IMR-90 (cell line): ENCODE measurements at regions not wholly inside any gene's neighbourhood (a gene's known extent, or its start where the extent isn't known, plus 50 kb on each side); places are given as distances from the start of the nearest gene placed in this dataset.
A peak's percentile ranks its signal among the peaks of the same experiment; 100 is the strongest.

ENCODE experiments used
- ATAC-seq: fragments of 200-7000 bp; cut with Tn5 transposase; 2 replicates; pipeline ENCODE4 v1.9.1; 2020; ENCODE audit warnings: low read depth, mild to moderate bottlenecking, moderate library complexity
- BruUV-seq: library from RNA; stranded (reverse); fragments of 400-500 nt; replicated peaks from 2 replicates; lab custom pipeline; 2021; lab: Mats Ljungman, UMichigan
- CTCF ChIA-PET: fragments of 300-600 bp; formaldehyde crosslinking; extraction: SDS; loops from one replicate; lab custom pipeline; 2021; ENCODE audit warnings: antibody characterized with exemption; lab: Yijun Ruan, JAX
- POLR2A ChIA-PET: fragments of 300-600 bp; sonication (Branson Sonifier 250); formaldehyde crosslinking; loops from one replicate; lab custom pipeline; 2022; ENCODE audit warnings: antibody characterized with exemption; ENCODE audit not compliant: unreplicated experiment; lab: Charles Lee
- DNase-seq: peaks from one replicate; pipeline ENCODE4 v3.0.0; 2013
- H2AFZ ChIP-seq: replicated peaks from 2 replicates; pipeline ENCODE3; 2013; ENCODE audit warnings: low read length, mild to moderate bottlenecking; ENCODE audit not compliant: poor library complexity
- H2AK5ac ChIP-seq: 2 replicates; pipeline ENCODE4 v1.6.1; 2013; ENCODE audit warnings: low read depth, low read length, inconsistent platforms
- H2AK9ac ChIP-seq: replicated peaks from 2 replicates; pipeline ENCODE3; 2013; ENCODE audit warnings: mild to moderate bottlenecking, low read depth, low read length, moderate library complexity; ENCODE audit not compliant: poor library complexity
- H2BK120ac ChIP-seq: 2 replicates; pipeline ENCODE4 v1.6.1; 2013; ENCODE audit warnings: low read depth, low read length, inconsistent platforms
- H2BK15ac ChIP-seq: 3 replicates; pipeline ENCODE4 v1.6.1; 2013; ENCODE audit warnings: low read depth, low read length, inconsistent platforms
- H2BK20ac ChIP-seq: 2 replicates; pipeline ENCODE4 v1.6.1; 2013; ENCODE audit warnings: low read depth, mild to moderate bottlenecking, inconsistent platforms, low read length, moderate library complexity
- H2BK5ac ChIP-seq: 2 replicates; pipeline ENCODE4 v1.6.1; 2013; ENCODE audit warnings: mild to moderate bottlenecking, low read depth, low read length, inconsistent platforms; ENCODE audit not compliant: poor library complexity, severe bottlenecking
- H3K14ac ChIP-seq: replicated peaks from 2 replicates; pipeline ENCODE4 v1.6.1; 2013; ENCODE audit warnings: low read depth, low read length, inconsistent platforms
- H3K18ac ChIP-seq: 2 replicates; pipeline ENCODE4 v1.6.1; 2013; ENCODE audit warnings: low read depth, low read length, control low read depth
- H3K23ac ChIP-seq: 2 replicates; pipeline ENCODE4 v1.6.1; 2013; ENCODE audit warnings: low read depth, low read length, inconsistent platforms
- H3K27ac ChIP-seq: 2 replicates; pipeline ENCODE4 v1.5.1; 2013; ENCODE audit warnings: mild to moderate bottlenecking, control low read depth, low read length; ENCODE audit not compliant: insufficient read depth
- H3K27me3 ChIP-seq: 2 replicates; pipeline ENCODE4 v1.6.1; 2013; ENCODE audit warnings: low read length; ENCODE audit not compliant: control insufficient read depth, insufficient read depth
- H3K36me3 ChIP-seq: 2 replicates; pipeline ENCODE4 v1.6.1; 2013; ENCODE audit warnings: low read length, mixed read lengths; ENCODE audit not compliant: control insufficient read depth, insufficient read depth
- H3K4ac ChIP-seq: 2 replicates; pipeline ENCODE4 v1.6.1; 2013; ENCODE audit warnings: low read depth, low read length, inconsistent platforms
- H3K4me1 ChIP-seq: 2 replicates; pipeline ENCODE4 v1.6.1; 2013; ENCODE audit warnings: low read length, mixed read lengths; ENCODE audit not compliant: control insufficient read depth, insufficient read depth
- H3K4me2 ChIP-seq: 2 replicates; pipeline ENCODE4 v1.6.1; 2013; ENCODE audit warnings: low read depth, mild to moderate bottlenecking, control low read depth, low read length, moderate library complexity
- H3K4me3 ChIP-seq: 2 replicates; pipeline ENCODE4 v1.5.1; 2013; ENCODE audit warnings: low read depth, mild to moderate bottlenecking, control low read depth, low read length, moderate library complexity; ENCODE audit not compliant: insufficient read depth
- H3K56ac ChIP-seq: 2 replicates; pipeline ENCODE4 v1.6.1; 2013; ENCODE audit warnings: low read length, inconsistent platforms; ENCODE audit not compliant: insufficient read depth; ENCODE audit errors: extremely low read depth
- H3K79me1 ChIP-seq, 2 experiments: 2 replicates each; pipeline ENCODE4 v1.6.1; 2013; ENCODE audit warnings: low read length in 2 of 2, inconsistent platforms in 1 of 2, low read depth in 1 of 2
- H3K9ac ChIP-seq: 2 replicates; pipeline ENCODE4 v1.6.1; 2013; ENCODE audit warnings: low read depth, low read length, control low read depth
- H3K9me1 ChIP-seq: 2 replicates; pipeline ENCODE4 v1.6.1; 2013; ENCODE audit warnings: low read length, inconsistent platforms; ENCODE audit not compliant: insufficient read depth
- H3K9me3 ChIP-seq: 2 replicates; pipeline ENCODE4 v1.6.1; 2013; ENCODE audit warnings: low read length; ENCODE audit not compliant: control insufficient read depth, insufficient read depth
- H4K20me1 ChIP-seq: 2 replicates; pipeline ENCODE4 v1.6.1; 2013; ENCODE audit warnings: low read length, inconsistent platforms; ENCODE audit not compliant: insufficient read depth
- H4K5ac ChIP-seq: 2 replicates; pipeline ENCODE4 v1.6.1; 2013; ENCODE audit warnings: mild to moderate bottlenecking, low read depth, low read length, control low read depth
- H4K8ac ChIP-seq, 2 experiments: 2 replicates each; pipeline ENCODE4 v1.6.1; 2013; ENCODE audit warnings: low read depth in 2 of 2, low read length in 2 of 2, control low read depth in 1 of 2, inconsistent platforms in 1 of 2
- H4K91ac ChIP-seq: 2 replicates; pipeline ENCODE4 v1.6.1; 2013; ENCODE audit warnings: low read depth, low read length, inconsistent platforms; ENCODE audit not compliant: insufficient read depth
- CEBPB ChIP-seq: IDR thresholded peaks from 2 replicates; pipeline ENCODE4 v1.6.1; 2012; ENCODE audit warnings: low read depth, low read length, improper control_type of control experiment
- RFX5 ChIP-seq: IDR thresholded peaks from 2 replicates; pipeline ENCODE4 v1.8.0; 2012; ENCODE audit warnings: low read depth, mild to moderate bottlenecking, low read length, moderate library complexity
- WGBS, 2 experiments: methylation state at CpG; one replicate each; pipeline versions ENCODE4 v1.1.5 to v1.1.7; 2013; ENCODE audit warnings: missing lambda C conversion rate in 2 of 2; ENCODE audit not compliant: insufficient read length in 1 of 2; ENCODE audit errors: extremely low coverage in 2 of 2; 5-methylcytosine and 5-hydroxymethylcytosine counted together
- dilution Hi-C: fragments of 300-500 bp; cut with HindIII; formaldehyde crosslinking; loops from one replicate; pipeline ENCODE4 v1.14.3; 2018; ENCODE audit warnings: low sequenced_read_pairs; ENCODE audit not compliant: unreplicated experiment
- in situ Hi-C: fragments of 300-500 bp; cut with MboI; formaldehyde crosslinking; loops from 3 replicates; pipeline ENCODE4 v1.14.3; 2019; ENCODE audit warnings: low sequenced_read_pairs, inconsistent platforms, mixed read lengths
- intact Hi-C: fragments of 100-400 bp; cut with micrococcal nuclease; formaldehyde crosslinking; loops from 2 replicates; pipeline ENCODE4 v1.10.0; 2022

- in situ Hi-C loops: no loop called here
Observed at GRCh38 chr4:123672987-123673386, 276.4 kb downstream of the SPRY1 start.

More at GRCh38 chr4:123672987-123673386, 276.4 kb downstream of the SPRY1 start:
- Histone ChIP-seq H4K8ac (peak overlapping the region in 1 of 2 experiments; percentile 31; a peak in 1 of 4 replicates), H2BK5ac (peak overlapping the region; percentile 55), H2AK5ac (peak overlapping the region; percentile 77; the same call in 1 of the 2 replicates), H4K20me1 (no peaks in the 10 kb centered on the region), H3K9me1 (no peaks in the 10 kb centered on the region), H4K91ac (peak overlapping the region; percentile 38; the same call in 1 of the 2 replicates), H3K79me1 (no peaks in the 10 kb centered on the region), H3K14ac (peak overlapping the region; percentile 63; the same call in 1 of the 2 replicates), H2BK20ac (peak overlapping the region; percentile 49; the same call in 1 of the 2 replicates), H3K4me3 (no peak overlapping the region), H3K4ac (peak overlapping the region; percentile 56; the same call in 1 of the 2 replicates), H3K36me3 (no peaks in the 10 kb centered on the region), H3K4me2 (no peak overlapping the region), H2AK9ac (no peak overlapping the region), H2AFZ (no peak overlapping the region), H3K9me3 (no peaks in the 10 kb centered on the region), H3K23ac (peak overlapping the region; percentile 19; the same call in 1 of the 2 replicates), H4K5ac (peak overlapping the region; percentile 52; the same call in 1 of the 2 replicates), H3K27me3 (no peaks in the 10 kb centered on the region), H3K56ac (no peak overlapping the region), H3K18ac (peak overlapping the region; percentile 47), H3K27ac (no peak overlapping the region), H3K9ac (no peak overlapping the region), H2BK120ac (peak overlapping the region; percentile 59; the same call in 1 of the 2 replicates), H2BK15ac (peak overlapping the region; percentile 45; the same call in 1 of the 3 replicates), H3K4me1 (peaks cover 4% of the 10 kb centered on the region; the same call in 1 of the 2 replicates)
- dilution Hi-C loops: no loop called here
- intact Hi-C loops: no loop called here
- peak; percentile 91 for TF ChIP-seq CEBPB
- TF ChIP-seq RFX5: no peak
- ChIA-PET CTCF (interaction anchor here (0.6 kb wide), 1 partner anchor 452 kb away, joined by 4 read pairs; no protein-coding TSS in a partner anchor), POLR2A (no interaction called here)
- no TSS peak for BruUV-seq
- WGBS, 2 experiments: no CpG with 5 or more reads among the region's 3 CpGs
- DNase-seq (peak; percentile 69), ATAC-seq (no peak; the same call in 1 of the 2 replicates)
